ENCODE measurements at regions not wholly inside any gene's neighbourhood (a gene's known extent, or its start where the extent isn't known, plus 50 kb on each side); places are given as distances from the start of the nearest gene placed in this dataset.

DNA sequence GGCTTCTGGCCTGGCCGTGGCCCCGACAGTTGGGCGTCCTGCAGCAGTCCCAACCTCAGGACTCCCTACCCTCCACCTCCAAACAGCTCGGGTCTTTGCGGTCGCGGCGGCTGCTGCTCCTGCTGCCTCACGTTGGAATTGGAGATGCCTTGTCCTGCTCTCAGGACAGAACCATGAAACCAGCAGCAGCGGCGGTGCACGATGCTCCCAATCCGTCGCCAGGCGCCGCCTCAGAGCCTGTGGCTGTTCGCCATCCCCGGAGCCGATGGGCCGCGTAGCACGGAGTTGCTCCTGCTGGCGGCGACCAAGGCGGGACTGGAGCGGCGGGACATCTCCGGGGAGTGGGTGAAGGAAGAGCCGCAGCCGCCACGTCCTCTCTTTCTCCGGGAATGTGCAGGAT is 1965.9 kb downstream of the TP53TG3F start:
- WGBS = 55% methylated on average over 26 of the region's 32 CpGs
- no peak overlapping the region for H3K4me3 ChIP-seq
- H3K9me3 ChIP-seq = no peaks in the 10 kb centered on the region
- no peaks in the 10 kb centered on the region for H3K36me3 ChIP-seq
- no peak for DNase-seq (ENCODE audit: low spot score)
- H3K27me3 ChIP-seq (replicated peaks; ENCODE audit: insufficient read depth) = peaks cover 1% of the 10 kb centered on the region
- H3K4me1 ChIP-seq (replicated peaks) = no peaks in the 10 kb centered on the region
- no peak overlapping the region for H3K27ac ChIP-seq
- intact Hi-C loops (cut with DNase I) = no loop called here
- TF ChIP-seq POLR2AphosphoS5 (IDR thresholded peaks at IDR 0.05) (no peak), POLR2A (IDR thresholded peaks at IDR 0.05) (no peak), CTCF (IDR thresholded peaks at IDR 0.05) (no peak)

DNA sequence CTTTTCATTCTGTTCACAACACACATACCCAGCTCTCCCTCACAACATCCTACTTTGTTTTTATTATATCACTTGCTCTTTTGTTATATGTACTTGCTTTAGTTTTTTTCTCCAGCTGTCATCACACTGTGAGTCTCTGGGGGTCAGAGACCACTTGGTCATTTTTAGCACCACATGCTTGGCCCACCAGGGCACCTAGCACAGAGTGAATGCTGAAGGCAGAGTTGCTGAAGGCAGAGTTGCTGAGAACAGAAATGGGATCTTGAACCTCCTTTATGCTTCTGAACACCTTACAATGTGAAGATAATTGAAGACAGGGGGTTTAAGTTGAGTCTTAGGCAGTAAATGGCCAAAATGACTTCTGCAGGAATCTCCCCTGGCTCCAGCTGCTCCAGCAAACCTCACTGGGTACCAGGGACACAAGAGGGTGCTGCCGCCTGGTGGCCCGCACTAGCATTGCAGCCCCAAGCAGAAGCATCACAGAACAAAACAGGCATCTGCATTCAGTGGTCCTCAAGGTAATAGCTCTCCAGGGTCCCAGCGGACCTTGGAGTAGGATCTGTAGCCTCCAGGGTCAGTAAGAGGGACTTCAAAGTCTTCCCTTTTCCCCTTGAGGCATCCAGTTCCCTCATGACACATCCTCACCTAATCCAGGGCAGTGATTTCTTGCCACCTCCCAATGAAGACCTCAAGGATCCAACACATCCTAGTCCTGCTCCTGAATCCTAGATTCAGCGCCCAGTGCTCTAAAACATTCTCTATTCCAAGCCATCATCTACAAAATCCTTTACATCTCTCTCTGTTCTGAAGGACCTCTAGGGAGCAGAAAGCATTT is 1972.6 kb downstream of the TP53TG3F start:
- Histone ChIP-seq H3K27ac (no peak overlapping the region), H3K4me1 (replicated peaks) (no peaks in the 10 kb centered on the region), H3K9me3 (no peaks in the 10 kb centered on the region), H3K27me3 (replicated peaks; ENCODE audit: insufficient read depth) (no peaks in the 10 kb centered on the region), H3K36me3 (no peaks in the 10 kb centered on the region), H3K4me3 (no peak overlapping the region)
- no peak for DNase-seq (ENCODE audit: low spot score)
- intact Hi-C loops (cut with DNase I) = no loop called here
- whole genome bisulfite sequencing = 4% methylated on average over 4 of the region's 4 CpGs
- no peak for TF ChIP-seq POLR2A (IDR thresholded peaks at IDR 0.05)
- peak in 2 of 4 experiments; percentile 50 to 66 for TF ChIP-seq CTCF (IDR thresholded peaks at IDR 0.05)

GRCh38 chr16:35440875-35441274 is 1981.5 kb downstream of the TP53TG3F start:
- no peaks in the 10 kb centered on the region for H3K36me3 ChIP-seq
- H3K4me1 ChIP-seq (replicated peaks) = no peaks in the 10 kb centered on the region
- H3K27me3 ChIP-seq (replicated peaks; ENCODE audit: insufficient read depth) = no peaks in the 10 kb centered on the region
- TF ChIP-seq POLR2AphosphoS5 (IDR thresholded peaks at IDR 0.05) (no peak), CTCF (IDR thresholded peaks at IDR 0.05) (no peak), POLR2A (IDR thresholded peaks at IDR 0.05) (no peak)
- DNase-seq (ENCODE audit: low spot score) = no peak
- intact Hi-C loops (cut with DNase I) = loop anchor here (10.0 kb wide), 1 partner anchor 56 kb away; no protein-coding TSS in a partner anchor
- H3K9me3 ChIP-seq = no peaks in the 10 kb centered on the region
- no peak overlapping the region for H3K4me3 ChIP-seq
- H3K27ac ChIP-seq = no peak overlapping the region

GRCh38 chr16:35447010-35447558 is 1987.7 kb downstream of the TP53TG3F start:
- Histone ChIP-seq H3K9me3 (no peaks in the 10 kb centered on the region), H3K36me3 (no peaks in the 10 kb centered on the region), H3K4me1 (replicated peaks) (no peaks in the 10 kb centered on the region), H3K27me3 (replicated peaks; ENCODE audit: insufficient read depth) (no peaks in the 10 kb centered on the region), H3K4me3 (no peak overlapping the region), H3K27ac (no peak overlapping the region)
- no peak for DNase-seq (ENCODE audit: low spot score)
- intact Hi-C loops (cut with DNase I) = loop anchor here (10.0 kb wide), 1 partner anchor 62 kb away; no protein-coding TSS in a partner anchor
- TF ChIP-seq CTCF (IDR thresholded peaks at IDR 0.05) (no peak), POLR2AphosphoS5 (IDR thresholded peaks at IDR 0.05) (no peak), POLR2A (IDR thresholded peaks at IDR 0.05) (no peak)
- WGBS = 23% methylated on average over 3 of the region's 3 CpGs

- intact Hi-C loops (cut with DNase I) = loop anchor here (10.0 kb wide), 1 partner anchor 65 kb away; no protein-coding TSS in a partner anchor
- Histone ChIP-seq H3K27ac (no peak overlapping the region), H3K27me3 (replicated peaks; ENCODE audit: insufficient read depth) (no peaks in the 10 kb centered on the region), H3K4me3 (no peak overlapping the region), H3K4me1 (replicated peaks) (no peaks in the 10 kb centered on the region), H3K36me3 (no peaks in the 10 kb centered on the region), H3K9me3 (no peaks in the 10 kb centered on the region)
- WGBS = 43% methylated on average over 2 of the region's 2 CpGs
- TF ChIP-seq POLR2A (IDR thresholded peaks at IDR 0.05) (no peak), CTCF (IDR thresholded peaks at IDR 0.05) (no peak), POLR2AphosphoS5 (IDR thresholded peaks at IDR 0.05) (peak; percentile 71)
- peak; percentile 51 for DNase-seq (ENCODE audit: low spot score)
These were observed 1990.3 kb downstream of the TP53TG3F start for GRCh38 chr16:35449663-35450062.

Data from prostate gland (tissue), 2 donors.